ENCODE measurements at regions not wholly inside any gene's neighbourhood (a gene's known extent, or its start where the extent isn't known, plus 50 kb on each side); places are given as distances from the start of the nearest gene placed in this dataset.

DNA sequence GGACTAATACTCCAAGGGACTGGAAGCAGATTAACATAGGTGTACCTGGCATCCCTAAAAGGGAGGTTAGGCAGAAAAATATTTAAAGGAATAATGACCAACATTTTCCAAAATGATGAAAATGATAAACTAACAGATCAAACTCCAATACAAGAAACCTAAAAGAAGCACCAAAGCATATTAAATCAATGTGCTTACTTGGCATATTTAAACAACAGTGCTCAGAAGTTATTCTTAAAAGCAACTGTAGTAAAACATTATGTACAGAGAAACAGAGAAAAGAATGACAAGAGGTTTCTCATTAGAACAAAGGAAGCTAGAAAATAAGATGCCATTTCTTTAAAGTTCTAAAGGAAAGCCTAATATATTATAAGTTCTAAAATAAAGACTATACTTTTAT lies 947.3 kb upstream of the TMEFF2 start:
- no peak for TF ChIP-seq EZH2 (IDR thresholded peaks at IDR 0.05; ENCODE audit: borderline replicate concordance)
- TF ChIP-seq, protein P1, sequence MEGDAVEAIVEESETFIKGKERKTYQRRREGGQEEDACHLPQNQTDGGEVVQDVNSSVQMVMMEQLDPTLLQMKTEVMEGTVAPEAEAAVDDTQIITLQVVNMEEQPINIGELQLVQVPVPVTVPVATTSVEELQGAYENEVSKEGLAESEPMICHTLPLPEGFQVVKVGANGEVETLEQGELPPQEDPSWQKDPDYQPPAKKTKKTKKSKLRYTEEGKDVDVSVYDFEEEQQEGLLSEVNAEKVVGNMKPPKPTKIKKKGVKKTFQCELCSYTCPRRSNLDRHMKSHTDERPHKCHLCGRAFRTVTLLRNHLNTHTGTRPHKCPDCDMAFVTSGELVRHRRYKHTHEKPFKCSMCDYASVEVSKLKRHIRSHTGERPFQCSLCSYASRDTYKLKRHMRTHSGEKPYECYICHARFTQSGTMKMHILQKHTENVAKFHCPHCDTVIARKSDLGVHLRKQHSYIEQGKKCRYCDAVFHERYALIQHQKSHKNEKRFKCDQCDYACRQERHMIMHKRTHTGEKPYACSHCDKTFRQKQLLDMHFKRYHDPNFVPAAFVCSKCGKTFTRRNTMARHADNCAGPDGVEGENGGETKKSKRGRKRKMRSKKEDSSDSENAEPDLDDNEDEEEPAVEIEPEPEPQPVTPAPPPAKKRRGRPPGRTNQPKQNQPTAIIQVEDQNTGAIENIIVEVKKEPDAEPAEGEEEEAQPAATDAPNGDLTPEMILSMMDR (IDR thresholded peaks at IDR 0.05; ENCODE audit: poor library complexity) = no peak

Measured in hepatocyte (in vitro differentiated cells).